Liver (tissue), 8 donors: ENCODE measurements at regions not wholly inside any gene's neighbourhood (a gene's known extent, or its start where the extent isn't known, plus 50 kb on each side); places are given as distances from the start of the nearest gene placed in this dataset.

Experiments
- DNase-seq: peaks from one replicate; pipeline ENCODE4 v3.0.0-alpha.2; 2017; ENCODE audit warnings: low spot score
- H3K27ac ChIP-seq, 2 donors: one replicate each; pipeline ENCODE4 v1.7.0; 2013; ENCODE audit warnings: inconsistent platforms in 2 of 2, low read length in 2 of 2, control low read depth in 1 of 2, low read depth in 1 of 2, mild to moderate bottlenecking in 1 of 2
- H3K27me3 ChIP-seq, 4 donors: one replicate each; pipeline versions ENCODE4 v1.6.1 to v1.7.0; 2013; ENCODE audit warnings: low read length in 3 of 4, inconsistent platforms in 1 of 4, mild to moderate bottlenecking in 1 of 4, moderate library complexity in 1 of 4; ENCODE audit not compliant: control insufficient read depth in 4 of 4, insufficient read depth in 4 of 4
- H3K36me3 ChIP-seq, 4 donors: one replicate each; pipeline versions ENCODE4 v1.6.1 to v1.7.0; 2013; ENCODE audit warnings: low read length in 3 of 4, mild to moderate bottlenecking in 3 of 4, low read depth in 1 of 4, moderate library complexity in 1 of 4; ENCODE audit not compliant: control insufficient read depth in 4 of 4, insufficient read depth in 3 of 4
- H3K4me1 ChIP-seq, 4 donors: one replicate each; pipeline versions ENCODE4 v1.6.1 to v1.7.0; 2013; ENCODE audit warnings: low read length in 3 of 4, mild to moderate bottlenecking in 3 of 4, moderate library complexity in 1 of 4; ENCODE audit not compliant: control insufficient read depth in 4 of 4, insufficient read depth in 4 of 4
- H3K4me3 ChIP-seq, 3 donors: one replicate each; pipeline versions ENCODE4 v1.6.1 to v1.7.0; 2013; ENCODE audit warnings: low read length in 3 of 3, control low read depth in 1 of 3, low read depth in 1 of 3, mild to moderate bottlenecking in 1 of 3
- H3K9ac ChIP-seq, 2 donors: one replicate each; pipeline ENCODE4 v1.7.0; 2013; ENCODE audit warnings: low read length in 2 of 2, mild to moderate bottlenecking in 2 of 2, moderate library complexity in 2 of 2, control low read depth in 1 of 2, low read depth in 1 of 2
- H3K9me3 ChIP-seq, 4 donors: one replicate each; pipeline versions ENCODE4 v1.6.1 to v1.7.0; 2013; ENCODE audit warnings: low read length in 3 of 4; ENCODE audit not compliant: control insufficient read depth in 4 of 4
- CTCF ChIP-seq: fragments of 150-350 bp; IDR thresholded peaks from 2 replicates; pipeline ENCODE4 v1.5.1; 2017; ENCODE audit warnings: improper control_type of control experiment, low read depth, low read length; ENCODE audit not compliant: missing input control
- FOXA1 ChIP-seq: IDR thresholded peaks from 2 replicates; pipeline ENCODE4 v1.6.1; 2016; ENCODE audit warnings: antibody characterized with exemption
- FOXA2 ChIP-seq: IDR thresholded peaks from 2 replicates; pipeline ENCODE4 v1.6.1; 2016; ENCODE audit warnings: antibody characterized with exemption
- HNF4A ChIP-seq, 2 donors: conservative IDR thresholded peaks; 2 replicates each; pipeline ENCODE4 v1.6.1; 2016; ENCODE audit warnings: antibody characterized with exemption in 2 of 2, mild to moderate bottlenecking in 2 of 2
- HNF4G ChIP-seq: IDR thresholded peaks from 2 replicates; pipeline ENCODE4 v1.6.1; 2016; ENCODE audit warnings: antibody characterized with exemption
- JUND ChIP-seq, 2 donors: IDR thresholded peaks; 2 replicates each; pipeline ENCODE4 v1.6.1; 2016; ENCODE audit warnings: antibody characterized with exemption in 2 of 2
- MAX ChIP-seq: IDR thresholded peaks from 2 replicates; pipeline ENCODE4 v1.6.1; 2016; ENCODE audit warnings: antibody characterized with exemption
- NR2F2 ChIP-seq: IDR thresholded peaks from 2 replicates; pipeline ENCODE4 v1.6.1; 2016; ENCODE audit warnings: antibody characterized with exemption
- RAD21 ChIP-seq, 2 donors: IDR thresholded peaks; 2 replicates each; pipeline ENCODE4 v1.6.1; 2016; ENCODE audit warnings: antibody characterized with exemption in 2 of 2, mild to moderate bottlenecking in 2 of 2
- REST ChIP-seq: IDR thresholded peaks from 2 replicates; pipeline ENCODE4 v1.6.1; 2016; ENCODE audit warnings: antibody characterized with exemption, mild to moderate bottlenecking
- RXRA ChIP-seq, 2 donors: IDR thresholded peaks; 2 replicates each; pipeline ENCODE4 v1.6.1; 2017 to 2018; ENCODE audit warnings: antibody characterized with exemption in 2 of 2, mild to moderate bottlenecking in 1 of 2
- SP1 ChIP-seq: IDR thresholded peaks from 2 replicates; pipeline ENCODE4 v1.6.1; 2018; ENCODE audit warnings: antibody characterized with exemption, mild to moderate bottlenecking
- TAF1 ChIP-seq: conservative IDR thresholded peaks from 2 replicates; pipeline ENCODE4 v1.6.1; 2016; ENCODE audit warnings: antibody characterized with exemption, mild to moderate bottlenecking
- YY1 ChIP-seq: IDR thresholded peaks from 2 replicates; pipeline ENCODE4 v1.6.1; 2016; ENCODE audit warnings: antibody characterized with exemption, mild to moderate bottlenecking
- ZBTB33 ChIP-seq: IDR thresholded peaks from 2 replicates; pipeline ENCODE4 v1.6.1; 2016; ENCODE audit warnings: antibody characterized with exemption
- WGBS: extraction: QIAGEN DNeasy Blood & Tissue Kit; methylation state at CpG from one replicate; pipeline ENCODE4 v1.1.7; 2013; 5-methylcytosine and 5-hydroxymethylcytosine counted together
- donor health status: healthy.
- donor health status: healthy.
- donor health status: healthy.
- donor health status: healthy.
- donor health status: healthy.

- H3K27ac ChIP-seq, result no peak overlapping the region
- no peak for TF ChIP-seq CTCF
- no peak for TF ChIP-seq ZBTB33
- TF ChIP-seq RAD21 (IDR thresholded peaks at IDR 0.05), result no peak
- no peak for TF ChIP-seq SP1
Measured at GRCh38 chr15:38086611-38087010, 152.2 kb downstream of the TMCO5A start.

GRCh38 chr15:38088971-38089370, 154.5 kb downstream of the TMCO5A start:
- no peaks in the 10 kb centered on the region for H3K9me3 ChIP-seq
- H3K36me3 ChIP-seq, result no peaks in the 10 kb centered on the region
- TF ChIP-seq SP1, result no peak
- no peak for TF ChIP-seq FOXA2
- no peak for TF ChIP-seq RXRA (IDR thresholded peaks at IDR 0.05)
- TF ChIP-seq TAF1, result no peak
- TF ChIP-seq ZBTB33, result no peak
- TF ChIP-seq JUND (IDR thresholded peaks at IDR 0.05), result no peak
- no peak for TF ChIP-seq RAD21 (IDR thresholded peaks at IDR 0.05)
- TF ChIP-seq FOXA1, result no peak
- TF ChIP-seq HNF4A (conservative IDR thresholded peaks at IDR 0.05), result no peak
- no peak for TF ChIP-seq HNF4G
- TF ChIP-seq NR2F2, result no peak
- no peak for TF ChIP-seq MAX
- no peak for TF ChIP-seq YY1
- TF ChIP-seq REST, result no peak
- H3K9ac ChIP-seq, result no peak overlapping the region
- H3K4me3 ChIP-seq, result no peak overlapping the region
- DNase-seq, result no peak
- H3K27me3 ChIP-seq, result no peaks in the 10 kb centered on the region
- H3K4me1 ChIP-seq, result no peaks in the 10 kb centered on the region
- H3K27ac ChIP-seq, result no peak overlapping the region
- WGBS, result 62% methylated on average over 1 of the region's 1 CpG

More at GRCh38 chr15:38086611-38087010, 152.2 kb downstream of the TMCO5A start:
- DNase-seq, result no peak
- Histone ChIP-seq H3K27me3 (no peaks in the 10 kb centered on the region), H3K4me1 (no peaks in the 10 kb centered on the region), H3K4me3 (no peak overlapping the region), H3K36me3 (no peaks in the 10 kb centered on the region), H3K9ac (no peak overlapping the region), H3K9me3 (no peaks in the 10 kb centered on the region)
- 67% methylated on average over 2 of the region's 2 CpGs for WGBS
